ENCODE measurements at regions not wholly inside any gene's neighbourhood (a gene's known extent, or its start where the extent isn't known, plus 50 kb on each side); places are given as distances from the start of the nearest gene placed in this dataset.

DNA sequence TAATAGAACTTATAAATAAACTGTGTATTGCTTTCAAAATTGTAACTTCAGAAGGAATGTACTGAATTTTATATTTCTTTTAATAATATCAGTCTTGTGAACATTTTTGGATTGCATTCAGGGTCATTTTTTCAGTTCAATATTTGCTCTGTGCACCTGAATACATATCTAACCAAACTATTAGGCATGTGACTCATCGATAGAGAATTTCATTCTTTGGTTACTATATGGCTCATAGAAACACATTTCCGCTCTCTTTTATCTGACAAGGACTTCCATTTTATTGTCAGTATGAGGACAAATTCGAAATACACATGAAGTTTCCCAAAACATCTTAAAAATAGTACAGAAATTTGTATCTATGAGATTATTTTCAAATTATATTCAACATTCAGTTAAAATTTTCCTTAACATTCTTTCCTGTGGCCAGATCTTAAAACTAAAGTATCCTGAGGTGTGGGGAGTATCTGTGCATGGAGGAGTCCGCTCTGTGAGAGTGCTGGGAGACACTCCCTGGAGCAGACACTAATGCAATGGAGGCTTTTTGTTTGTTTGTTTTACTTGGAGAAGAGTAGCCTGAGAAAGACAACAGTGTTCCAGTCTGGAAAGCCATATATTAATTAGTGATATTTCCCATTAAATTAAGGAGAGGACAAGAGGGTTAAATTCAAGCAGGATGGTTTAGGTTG, 483.6 kb downstream of the PCDH20 start:
- TF ChIP-seq, protein P1, sequence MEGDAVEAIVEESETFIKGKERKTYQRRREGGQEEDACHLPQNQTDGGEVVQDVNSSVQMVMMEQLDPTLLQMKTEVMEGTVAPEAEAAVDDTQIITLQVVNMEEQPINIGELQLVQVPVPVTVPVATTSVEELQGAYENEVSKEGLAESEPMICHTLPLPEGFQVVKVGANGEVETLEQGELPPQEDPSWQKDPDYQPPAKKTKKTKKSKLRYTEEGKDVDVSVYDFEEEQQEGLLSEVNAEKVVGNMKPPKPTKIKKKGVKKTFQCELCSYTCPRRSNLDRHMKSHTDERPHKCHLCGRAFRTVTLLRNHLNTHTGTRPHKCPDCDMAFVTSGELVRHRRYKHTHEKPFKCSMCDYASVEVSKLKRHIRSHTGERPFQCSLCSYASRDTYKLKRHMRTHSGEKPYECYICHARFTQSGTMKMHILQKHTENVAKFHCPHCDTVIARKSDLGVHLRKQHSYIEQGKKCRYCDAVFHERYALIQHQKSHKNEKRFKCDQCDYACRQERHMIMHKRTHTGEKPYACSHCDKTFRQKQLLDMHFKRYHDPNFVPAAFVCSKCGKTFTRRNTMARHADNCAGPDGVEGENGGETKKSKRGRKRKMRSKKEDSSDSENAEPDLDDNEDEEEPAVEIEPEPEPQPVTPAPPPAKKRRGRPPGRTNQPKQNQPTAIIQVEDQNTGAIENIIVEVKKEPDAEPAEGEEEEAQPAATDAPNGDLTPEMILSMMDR (IDR thresholded peaks at IDR 0.05), result no peak
- no peak for TF ChIP-seq POLR2A (IDR thresholded peaks at IDR 0.05)
